PC-3 (cell line): ENCODE measurements at regions not wholly inside any gene's neighbourhood (a gene's known extent, or its start where the extent isn't known, plus 50 kb on each side); places are given as distances from the start of the nearest gene placed in this dataset.
"Not testable (repeated sequence)": the region's sequence is repeated elsewhere in the genome, so short reads cannot be mapped to it uniquely, and the experiment has no call there.

Experiments used
- ATAC-seq: fragments of 200-7000 bp; cut with Tn5 transposase; 2 replicates; pipeline ENCODE4 v1.9.1; 2020; ENCODE audit warnings: mild to moderate bottlenecking, moderate library complexity
- BruUV-seq: library from RNA; stranded (reverse); fragments of 400-500 nt; replicated peaks from 2 replicates; lab custom pipeline; 2021; lab: Mats Ljungman, UMichigan
- CTCF ChIA-PET: fragments of 300-600 bp; sonication (Branson Sonifier 250); formaldehyde crosslinking; loops from one replicate; lab custom pipeline; 2022; ENCODE audit warnings: antibody characterized with exemption; lab: Charles Lee
- POLR2A ChIA-PET: fragments of 300-600 bp; sonication (Branson Sonifier 250); formaldehyde crosslinking; loops from one replicate; lab custom pipeline; 2022; ENCODE audit warnings: antibody characterized with exemption; ENCODE audit not compliant: unreplicated experiment; lab: Charles Lee
- DNase-seq: peaks from one replicate; pipeline ENCODE4 v3.0.0-alpha.2; 2015
- H2AFZ ChIP-seq: fragments of 300-600 bp; sonication (generic); 2 replicates; pipeline ENCODE4 v1.6.0; 2016; ENCODE audit warnings: antibody characterized with exemption, low read length
- H3F3A ChIP-seq: fragments of 300-600 bp; sonication (generic); one replicate; pipeline ENCODE4 v1.6.0; 2017; ENCODE audit warnings: antibody characterized with exemption, low read length, control low read depth, mild to moderate bottlenecking; ENCODE audit not compliant: unreplicated experiment
- H3K27ac ChIP-seq: fragments of 300-600 bp; sonication (generic); 2 replicates; pipeline ENCODE4 v1.5.1; 2016; ENCODE audit warnings: mild to moderate bottlenecking, low read length
- H3K27me3 ChIP-seq: fragments of 300-600 bp; sonication (generic); 2 replicates; pipeline ENCODE4 v1.6.1; 2016; ENCODE audit warnings: low read length, mixed read lengths
- H3K36me3 ChIP-seq: fragments of 300-600 bp; sonication (generic); 2 replicates; pipeline ENCODE4 v1.6.1; 2016; ENCODE audit warnings: low read depth, mixed run types, low read length, mixed read lengths
- H3K4me1 ChIP-seq: fragments of 300-600 bp; sonication (generic); 2 replicates; pipeline ENCODE4 v1.5.1; 2016; ENCODE audit warnings: low read length; ENCODE audit not compliant: insufficient read depth
- H3K4me2 ChIP-seq: fragments of 300-600 bp; sonication (generic); 2 replicates; pipeline ENCODE4 v1.6.0; 2016; ENCODE audit warnings: low read length
- H3K4me3 ChIP-seq: fragments of 300-600 bp; sonication (generic); 2 replicates; pipeline ENCODE4 v1.5.1; 2016; ENCODE audit warnings: mild to moderate bottlenecking, low read length, mixed read lengths
- H3K79me2 ChIP-seq: fragments of 300-600 bp; sonication (generic); 2 replicates; pipeline ENCODE4 v1.6.1; 2017; ENCODE audit warnings: low read length, mixed read lengths
- H3K9ac ChIP-seq: fragments of 300-600 bp; sonication (generic); 2 replicates; pipeline ENCODE4 v1.6.0; 2016; ENCODE audit warnings: mild to moderate bottlenecking, low read length
- H3K9me2 ChIP-seq: fragments of 300-600 bp; sonication (generic); replicated peaks from 2 replicates; pipeline ENCODE4 v1.6.1; 2016; ENCODE audit warnings: mixed run types, low read length, mixed read lengths
- H3K9me3 ChIP-seq: fragments of 300-600 bp; sonication (generic); 2 replicates; pipeline ENCODE4 v1.6.1; 2016; ENCODE audit warnings: low read length, mixed read lengths
- H4K20me1 ChIP-seq: fragments of 300-600 bp; sonication (generic); 2 replicates; pipeline ENCODE4 v1.6.1; 2016; ENCODE audit warnings: low read length, mixed read lengths
- EZH2 ChIP-seq: fragments of 300-600 bp; sonication (generic); IDR thresholded peaks from one replicate; pipeline ENCODE4 v1.6.1; 2017; ENCODE audit warnings: antibody characterized with exemption, mild to moderate bottlenecking, low read length; ENCODE audit not compliant: unreplicated experiment
- EZH2phosphoT487 ChIP-seq: fragments of 300-600 bp; sonication (generic); IDR thresholded peaks from 2 replicates; pipeline ENCODE4 v1.6.1; 2018; ENCODE audit warnings: mild to moderate bottlenecking, antibody characterized with exemption, low read length, borderline replicate concordance
- intact Hi-C: fragments of 100-400 bp; cut with micrococcal nuclease; formaldehyde crosslinking; loops from 2 replicates; pipeline ENCODE4 v1.9.0; 2023
- TF ChIP-seq, protein P1 (sequence below): fragments of 300-600 bp; sonication (generic); conservative IDR thresholded peaks from 2 replicates; pipeline ENCODE4 v1.5.1; 2017; ENCODE audit warnings: antibody characterized with exemption, low read depth, mild to moderate bottlenecking, low read length

DNA sequence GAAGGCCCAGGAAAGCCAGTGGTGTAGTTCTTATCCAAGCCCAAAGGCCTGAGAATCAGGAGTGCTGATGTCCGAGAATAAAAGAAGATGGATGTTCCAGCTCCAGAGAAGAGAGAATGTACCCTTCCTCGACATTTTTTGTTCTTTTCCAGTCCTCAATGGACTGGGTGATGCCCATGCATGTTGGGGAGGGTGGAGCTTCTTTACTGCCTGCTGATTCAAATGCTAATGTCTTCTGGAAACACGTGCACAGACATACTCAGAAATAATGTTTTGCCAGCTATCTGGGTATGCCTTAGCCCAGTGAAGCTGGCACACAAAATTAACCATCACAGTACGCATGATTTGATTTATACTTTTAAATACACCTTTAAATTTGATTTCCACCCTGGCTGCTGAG, 61.5 kb upstream of the FOXE1 start:
- ATAC-seq, result no peak
- ChIA-PET CTCF (no interaction called here), POLR2A (no interaction called here)
- Histone ChIP-seq H3K4me3 (no peak overlapping the region), H3K27me3 (no peaks in the 10 kb centered on the region), H3K4me1 (peaks cover 15% of the 10 kb centered on the region), H3K9ac (no peak overlapping the region), H3K4me2 (no peak overlapping the region), H3K36me3 (no peaks in the 10 kb centered on the region), H3K79me2 (no peaks in the 10 kb centered on the region), H3K9me3 (no peaks in the 10 kb centered on the region), H3F3A (no peaks in the 10 kb centered on the region), H4K20me1 (no peaks in the 10 kb centered on the region), H3K27ac (no peak overlapping the region), H3K9me2 (no peaks in the 10 kb centered on the region), H2AFZ (no peak overlapping the region)
- DNase-seq, result no peak
- intact Hi-C loops, result no loop called here
- BruUV-seq, result no TSS peak
- no peak for TF ChIP-seq EZH2
- TF ChIP-seq EZH2phosphoT487, result no peak
- TF ChIP-seq, protein P1, sequence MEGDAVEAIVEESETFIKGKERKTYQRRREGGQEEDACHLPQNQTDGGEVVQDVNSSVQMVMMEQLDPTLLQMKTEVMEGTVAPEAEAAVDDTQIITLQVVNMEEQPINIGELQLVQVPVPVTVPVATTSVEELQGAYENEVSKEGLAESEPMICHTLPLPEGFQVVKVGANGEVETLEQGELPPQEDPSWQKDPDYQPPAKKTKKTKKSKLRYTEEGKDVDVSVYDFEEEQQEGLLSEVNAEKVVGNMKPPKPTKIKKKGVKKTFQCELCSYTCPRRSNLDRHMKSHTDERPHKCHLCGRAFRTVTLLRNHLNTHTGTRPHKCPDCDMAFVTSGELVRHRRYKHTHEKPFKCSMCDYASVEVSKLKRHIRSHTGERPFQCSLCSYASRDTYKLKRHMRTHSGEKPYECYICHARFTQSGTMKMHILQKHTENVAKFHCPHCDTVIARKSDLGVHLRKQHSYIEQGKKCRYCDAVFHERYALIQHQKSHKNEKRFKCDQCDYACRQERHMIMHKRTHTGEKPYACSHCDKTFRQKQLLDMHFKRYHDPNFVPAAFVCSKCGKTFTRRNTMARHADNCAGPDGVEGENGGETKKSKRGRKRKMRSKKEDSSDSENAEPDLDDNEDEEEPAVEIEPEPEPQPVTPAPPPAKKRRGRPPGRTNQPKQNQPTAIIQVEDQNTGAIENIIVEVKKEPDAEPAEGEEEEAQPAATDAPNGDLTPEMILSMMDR, result no peak

DNA sequence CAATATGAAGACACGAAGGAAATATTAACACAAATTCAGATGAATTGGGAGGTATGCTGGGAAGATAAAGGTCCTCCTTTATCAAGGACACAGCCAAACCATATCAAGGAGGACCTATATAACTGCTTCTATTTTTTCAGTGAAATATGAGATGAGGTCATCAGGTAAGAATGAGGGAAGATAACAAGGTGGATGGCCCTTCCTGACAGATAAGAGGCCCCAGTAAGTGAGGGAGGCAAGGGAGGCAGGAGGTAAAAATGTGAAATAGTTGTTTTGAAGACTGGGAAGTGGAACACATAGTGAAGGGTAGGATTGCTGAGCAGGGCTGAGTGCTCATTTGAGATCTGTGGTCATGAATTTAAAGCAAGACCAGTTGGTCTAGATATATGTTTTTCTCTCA, 60.0 kb upstream of the FOXE1 start:
- Histone ChIP-seq H2AFZ (no peak overlapping the region), H3K9me3 (no peaks in the 10 kb centered on the region), H3K9me2 (no peaks in the 10 kb centered on the region), H3K79me2 (no peaks in the 10 kb centered on the region), H3K27me3 (no peaks in the 10 kb centered on the region), H3K4me1 (peaks cover 12% of the 10 kb centered on the region), H3F3A (no peaks in the 10 kb centered on the region), H4K20me1 (no peaks in the 10 kb centered on the region), H3K36me3 (no peaks in the 10 kb centered on the region), H3K4me2 (no peak overlapping the region), H3K27ac (no peak overlapping the region), H3K4me3 (no peak overlapping the region), H3K9ac (no peak overlapping the region)
- ChIA-PET POLR2A (no interaction called here), CTCF (no interaction called here)
- TF ChIP-seq EZH2phosphoT487 (no peak), EZH2 (no peak)
- TF ChIP-seq, protein P1, result no peak
- BruUV-seq, result no TSS peak
- DNase-seq (no peak), ATAC-seq (no peak)
- intact Hi-C loops, result no loop called here

DNA sequence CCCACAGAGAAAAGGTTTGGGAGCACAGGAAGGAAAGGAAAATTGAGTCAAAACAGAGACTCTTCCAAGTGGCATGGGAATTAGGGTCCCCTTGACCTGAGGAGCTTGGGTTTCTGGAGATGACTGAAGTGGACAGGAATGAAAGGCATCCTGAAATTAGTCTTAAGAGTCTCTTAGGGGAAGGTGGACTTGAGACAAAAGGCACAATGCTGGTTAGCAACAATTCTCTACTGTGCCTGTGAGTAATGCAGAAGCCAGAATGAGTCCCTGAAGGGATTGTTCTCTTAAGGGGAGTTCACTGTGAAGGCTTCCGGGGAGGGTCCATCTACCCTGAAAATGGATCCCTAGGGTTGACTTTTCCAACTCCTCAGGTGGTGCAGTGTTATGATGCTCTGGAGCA, 58.4 kb upstream of the FOXE1 start:
- ChIA-PET POLR2A (no interaction called here), CTCF (no interaction called here)
- Histone ChIP-seq H3K4me2 (no peak overlapping the region), H3K9me2 (no peaks in the 10 kb centered on the region), H3K27me3 (no peaks in the 10 kb centered on the region), H2AFZ (no peak overlapping the region), H3K9me3 (no peaks in the 10 kb centered on the region), H3K36me3 (no peaks in the 10 kb centered on the region), H3K27ac (no peak overlapping the region), H3K4me1 (peaks cover 2% of the 10 kb centered on the region), H4K20me1 (no peaks in the 10 kb centered on the region), H3F3A (no peaks in the 10 kb centered on the region), H3K4me3 (no peak overlapping the region), H3K79me2 (no peaks in the 10 kb centered on the region), H3K9ac (no peak overlapping the region)
- TF ChIP-seq EZH2phosphoT487, result no peak
- no peak for TF ChIP-seq EZH2
- TF ChIP-seq, protein P1, result no peak
- intact Hi-C loops, result no loop called here
- no peak for ATAC-seq
- no TSS peak for BruUV-seq
- DNase-seq, result no peak

DNA sequence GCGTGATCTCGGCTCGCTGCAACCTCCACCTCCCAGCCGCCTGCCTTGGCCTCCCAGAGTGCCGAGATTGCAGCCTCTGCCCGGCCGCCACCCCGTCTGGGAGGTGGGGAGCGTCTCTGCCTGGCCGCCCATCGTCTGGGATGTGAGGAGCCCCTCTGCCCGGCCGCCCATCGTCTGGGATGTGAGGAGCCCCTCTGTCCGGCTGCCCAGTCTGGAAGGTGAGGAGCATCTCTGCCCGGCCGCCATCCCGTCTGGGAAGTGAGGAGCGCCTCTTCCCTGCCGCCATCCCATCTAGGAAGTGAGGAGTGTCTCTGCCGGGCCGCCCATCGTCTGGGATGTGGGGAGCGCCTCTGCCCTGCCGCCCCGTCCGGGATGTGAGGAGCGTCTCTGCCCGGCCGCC, 56.9 kb upstream of the FOXE1 start:
- H3K4me2 ChIP-seq, H3K9ac ChIP-seq, ATAC-seq, H3K9me2 ChIP-seq, H3F3A ChIP-seq, H3K27ac ChIP-seq, DNase-seq, H3K9me3 ChIP-seq, H4K20me1 ChIP-seq, H3K27me3 ChIP-seq, H2AFZ ChIP-seq, H3K36me3 ChIP-seq, CTCF ChIA-PET, H3K79me2 ChIP-seq, BruUV-seq, H3K4me1 ChIP-seq, POLR2A ChIA-PET, H3K4me3 ChIP-seq, intact Hi-C loops: not testable (repeated sequence)
